AG09319 (cell line): ENCODE measurements at regions not wholly inside any gene's neighbourhood (a gene's known extent, or its start where the extent isn't known, plus 50 kb on each side); places are given as distances from the start of the nearest gene placed in this dataset.

ENCODE experiments used
- DNase-seq: peaks from one replicate; pipeline ENCODE4 v3.0.0-alpha.2; 2010; ENCODE audit warnings: low read depth; ENCODE audit errors: extremely low read depth
- TF ChIP-seq, protein P1 (sequence below): IDR thresholded peaks from 2 replicates; pipeline ENCODE4 v1.5.1; 2011; ENCODE audit warnings: low read depth, mild to moderate bottlenecking, inconsistent platforms, low read length, moderate library complexity

DNA sequence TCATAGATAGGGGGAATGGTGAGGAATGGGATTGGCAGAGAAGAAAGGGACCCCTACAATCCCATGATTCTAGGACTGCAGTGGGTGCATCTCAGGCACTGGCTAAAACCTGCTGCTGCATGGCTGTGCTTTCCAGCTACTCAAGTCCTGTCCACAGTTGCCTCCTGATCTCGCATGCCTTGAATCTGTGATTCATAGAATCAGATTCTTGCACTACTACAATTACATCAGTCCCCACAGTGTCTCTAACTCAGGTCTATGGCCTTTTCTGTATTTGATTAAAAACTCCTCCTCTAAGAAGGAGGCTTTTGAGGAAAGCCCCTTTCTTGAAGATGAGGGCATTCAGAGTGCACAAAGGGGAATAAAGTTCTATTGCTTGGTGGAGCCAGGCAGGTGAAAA, 117.4 kb downstream of the LRATD1 start:
- TF ChIP-seq, protein P1, sequence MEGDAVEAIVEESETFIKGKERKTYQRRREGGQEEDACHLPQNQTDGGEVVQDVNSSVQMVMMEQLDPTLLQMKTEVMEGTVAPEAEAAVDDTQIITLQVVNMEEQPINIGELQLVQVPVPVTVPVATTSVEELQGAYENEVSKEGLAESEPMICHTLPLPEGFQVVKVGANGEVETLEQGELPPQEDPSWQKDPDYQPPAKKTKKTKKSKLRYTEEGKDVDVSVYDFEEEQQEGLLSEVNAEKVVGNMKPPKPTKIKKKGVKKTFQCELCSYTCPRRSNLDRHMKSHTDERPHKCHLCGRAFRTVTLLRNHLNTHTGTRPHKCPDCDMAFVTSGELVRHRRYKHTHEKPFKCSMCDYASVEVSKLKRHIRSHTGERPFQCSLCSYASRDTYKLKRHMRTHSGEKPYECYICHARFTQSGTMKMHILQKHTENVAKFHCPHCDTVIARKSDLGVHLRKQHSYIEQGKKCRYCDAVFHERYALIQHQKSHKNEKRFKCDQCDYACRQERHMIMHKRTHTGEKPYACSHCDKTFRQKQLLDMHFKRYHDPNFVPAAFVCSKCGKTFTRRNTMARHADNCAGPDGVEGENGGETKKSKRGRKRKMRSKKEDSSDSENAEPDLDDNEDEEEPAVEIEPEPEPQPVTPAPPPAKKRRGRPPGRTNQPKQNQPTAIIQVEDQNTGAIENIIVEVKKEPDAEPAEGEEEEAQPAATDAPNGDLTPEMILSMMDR = no peak
- DNase-seq = no peak

DNA sequence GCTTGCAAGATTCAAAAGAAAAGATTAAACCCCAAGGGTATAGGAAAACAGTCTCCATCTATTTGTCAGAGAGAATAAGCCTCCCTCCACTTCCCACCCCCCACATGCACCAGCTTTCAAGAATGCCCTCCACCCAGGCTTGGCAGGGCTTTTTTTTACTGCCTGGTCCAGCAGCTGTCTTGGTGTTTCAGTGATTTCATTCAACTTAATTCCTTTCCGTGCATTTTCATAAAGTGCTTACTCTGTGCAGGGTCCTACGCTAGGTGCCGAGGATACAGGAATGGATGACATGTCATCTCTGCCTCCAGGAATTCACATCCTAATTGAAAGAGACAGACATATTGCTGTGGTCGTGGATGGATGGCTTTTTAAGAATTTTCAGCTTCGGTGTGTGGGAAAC, 117.9 kb downstream of the LRATD1 start:
- no peak for DNase-seq
- TF ChIP-seq, protein P1 = no peak

DNA sequence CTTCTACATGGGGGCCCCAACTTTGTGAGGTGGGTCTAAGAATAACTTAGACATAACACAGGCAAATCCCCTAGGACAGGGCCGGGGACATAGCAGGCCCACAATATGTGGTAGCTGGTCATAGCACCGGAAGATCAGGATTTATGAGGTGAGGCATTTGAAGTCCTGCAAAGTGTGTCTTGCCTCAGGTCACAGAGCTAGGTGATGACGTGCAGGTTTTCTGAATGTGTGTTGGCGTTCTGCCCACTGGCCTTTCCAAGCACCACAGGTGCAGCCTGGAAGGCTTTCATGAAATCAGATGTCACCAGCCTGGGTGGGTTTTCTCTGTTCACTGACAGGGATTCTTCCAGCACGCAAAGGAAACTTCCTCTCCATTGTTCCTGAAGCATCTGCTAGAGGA, 119.1 kb downstream of the LRATD1 start:
- TF ChIP-seq, protein P1 = no peak
- no peak for DNase-seq

DNA sequence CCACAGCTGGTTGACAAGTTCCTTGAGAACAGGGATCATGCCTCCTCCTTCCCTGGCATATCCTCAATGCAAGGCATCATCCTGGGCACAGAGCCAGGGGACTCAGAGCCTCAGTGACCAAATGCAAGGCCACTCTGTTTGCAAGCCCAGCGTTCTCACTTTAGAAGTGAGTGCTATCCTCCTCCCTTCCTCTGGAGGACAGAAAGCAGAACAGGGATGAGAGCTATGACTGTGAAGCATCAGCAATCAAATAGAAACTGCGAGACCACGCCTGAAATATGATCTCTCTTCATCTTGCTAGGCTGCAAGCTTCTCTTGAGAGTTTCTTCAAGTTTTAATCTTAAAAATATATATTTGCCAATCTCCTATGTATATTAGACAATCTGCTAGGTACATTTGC, 119.8 kb downstream of the LRATD1 start:
- TF ChIP-seq, protein P1 = no peak
- DNase-seq = no peak

DNA sequence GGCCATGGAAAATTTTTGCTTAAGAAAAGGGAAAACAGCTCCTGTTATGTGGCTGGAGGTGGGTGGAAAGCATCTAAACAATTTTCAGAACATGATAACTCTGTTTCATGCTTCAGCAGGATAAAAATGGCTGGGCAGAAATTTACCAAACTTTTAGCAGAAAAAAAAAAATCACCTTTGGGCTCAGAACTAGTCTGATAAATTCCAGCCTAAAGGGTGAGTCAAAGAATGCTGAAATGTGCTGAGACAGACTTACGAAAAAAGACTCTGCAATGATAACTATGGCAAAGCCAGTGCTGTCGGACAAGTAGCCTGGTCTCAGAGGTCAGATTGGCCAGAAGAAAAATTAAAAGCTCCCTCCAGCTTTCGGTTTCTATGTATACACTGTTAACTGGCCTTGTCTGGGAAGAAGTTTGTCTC, 123.6 kb downstream of the LRATD1 start:
- no peak for DNase-seq

DNA sequence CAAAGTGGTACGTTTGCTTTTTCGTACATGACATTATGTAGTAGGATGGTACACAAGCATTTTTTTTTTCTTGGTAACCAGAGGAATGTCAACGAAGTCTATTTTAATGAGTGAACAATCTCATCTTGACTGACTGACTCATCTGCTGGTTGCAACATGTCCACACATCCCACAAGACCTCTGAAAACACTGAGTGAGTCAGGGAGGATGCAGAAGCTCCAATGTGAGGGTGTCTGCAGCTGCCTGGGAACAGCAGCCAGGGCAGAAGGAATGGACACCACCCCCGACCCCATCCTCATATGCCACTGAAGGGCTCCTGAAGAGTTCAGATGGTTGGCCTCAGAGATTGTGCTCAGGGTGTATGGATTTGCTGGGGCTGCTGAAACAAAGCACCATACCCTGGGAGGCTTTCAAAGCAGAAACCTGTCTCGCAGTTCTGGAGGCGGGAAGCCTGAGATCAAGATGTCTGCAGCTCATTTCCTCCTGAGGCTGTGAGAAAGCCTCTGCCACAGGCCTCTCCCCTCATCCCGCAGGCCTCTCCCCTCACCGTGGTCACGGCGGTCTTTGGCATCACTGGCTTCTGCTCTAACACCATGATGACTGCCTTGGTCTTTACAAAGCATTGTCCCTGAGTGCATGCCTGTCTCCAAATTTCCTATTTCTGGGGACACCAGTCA, 124.6 kb downstream of the LRATD1 start:
- TF ChIP-seq, protein P1 = no peak
- DNase-seq = peak; percentile 24

More for the DNA sequence above, 123.6 kb downstream of the LRATD1 start:
- TF ChIP-seq, protein P1 = no peak

DNA sequence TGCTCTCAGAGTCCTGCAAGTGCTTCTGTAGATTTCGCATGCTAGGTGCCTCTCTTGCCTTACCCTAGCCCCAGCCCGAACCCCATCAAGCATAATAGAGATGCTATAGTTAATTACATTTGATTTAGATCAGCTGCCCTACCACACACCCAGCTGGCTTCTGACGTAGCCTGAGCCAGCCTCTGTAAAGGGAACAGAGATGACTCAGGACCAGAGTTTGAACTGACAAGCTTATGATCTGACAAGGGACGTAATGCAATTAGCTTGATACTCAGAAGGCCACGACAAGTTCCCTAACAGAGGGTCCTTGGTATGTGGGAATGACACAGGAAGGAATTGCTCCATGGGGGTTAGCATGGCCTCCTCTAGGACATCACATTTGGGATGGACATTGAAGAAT, 126.6 kb downstream of the LRATD1 start:
- TF ChIP-seq, protein P1 = no peak
- no peak for DNase-seq
